UCSD-AML1 (cell line): ENCODE measurements at regions not wholly inside any gene's neighbourhood (a gene's known extent, or its start where the extent isn't known, plus 50 kb on each side); places are given as distances from the start of the nearest gene placed in this dataset.

Experiments used
- DNase-seq: peaks from one replicate; lab custom pipeline; 2025; ENCODE audit not compliant: unreplicated experiment; lab: John Stamatoyannopoulos, UW

DNA sequence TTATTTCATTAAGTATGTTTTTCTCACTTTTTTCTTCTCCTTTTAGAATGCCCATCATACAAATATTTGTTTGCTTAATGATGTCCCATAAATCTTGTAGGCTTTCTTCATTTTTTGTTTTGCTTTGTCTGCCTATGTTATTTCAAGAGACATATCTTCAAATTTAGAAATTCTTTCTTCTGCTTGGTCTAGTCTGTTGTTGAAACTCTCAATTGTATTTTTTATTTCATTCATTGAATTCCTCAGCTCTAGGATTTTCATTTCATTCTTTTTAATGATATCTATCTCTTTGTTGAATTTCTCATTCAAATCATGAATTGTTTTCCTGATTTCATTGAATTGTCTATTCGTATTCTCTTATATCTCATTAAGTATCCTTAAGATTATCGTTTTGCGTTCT is 125.1 kb upstream of the VIPR2 start:
- no peak for DNase-seq

DNA sequence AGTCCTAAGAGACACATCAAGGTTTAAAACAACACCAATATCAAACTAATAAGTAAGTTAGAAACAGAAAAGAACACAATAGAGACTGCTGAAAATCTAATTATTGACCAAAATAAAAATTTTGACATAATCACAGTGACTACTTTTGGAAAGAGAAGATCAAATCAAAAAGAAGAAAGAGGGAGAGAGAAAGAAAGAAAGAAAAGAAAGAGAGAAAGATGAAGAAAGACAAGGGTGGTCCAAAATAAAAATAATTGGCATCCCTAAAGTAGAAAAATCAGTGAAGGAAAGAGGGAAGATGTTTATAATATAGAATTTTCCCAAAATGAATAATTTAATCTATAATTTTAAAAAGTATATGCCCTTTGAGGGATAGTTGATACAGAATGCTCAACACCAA is 118.8 kb upstream of the VIPR2 start:
- no peak for DNase-seq

DNA sequence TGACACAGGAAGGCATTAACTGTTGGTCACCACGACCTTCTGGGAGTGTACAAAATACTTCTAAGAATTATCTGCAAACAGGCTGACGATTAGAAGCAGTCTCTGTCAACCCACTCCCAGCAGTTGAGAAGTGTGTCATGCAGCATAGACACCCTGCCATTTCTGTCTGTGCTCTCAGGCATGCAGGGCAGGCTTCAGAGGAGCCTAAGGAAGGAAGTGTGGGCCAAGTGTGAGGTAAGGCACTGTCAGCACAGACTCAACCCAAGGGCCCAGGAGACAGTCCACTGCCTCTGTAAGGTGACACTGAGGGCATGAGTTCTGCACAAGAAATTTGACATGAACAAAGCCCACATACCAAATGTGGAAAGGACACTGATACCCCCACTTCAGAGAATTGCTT is 109.0 kb upstream of the VIPR2 start:
- DNase-seq = no peak

DNA sequence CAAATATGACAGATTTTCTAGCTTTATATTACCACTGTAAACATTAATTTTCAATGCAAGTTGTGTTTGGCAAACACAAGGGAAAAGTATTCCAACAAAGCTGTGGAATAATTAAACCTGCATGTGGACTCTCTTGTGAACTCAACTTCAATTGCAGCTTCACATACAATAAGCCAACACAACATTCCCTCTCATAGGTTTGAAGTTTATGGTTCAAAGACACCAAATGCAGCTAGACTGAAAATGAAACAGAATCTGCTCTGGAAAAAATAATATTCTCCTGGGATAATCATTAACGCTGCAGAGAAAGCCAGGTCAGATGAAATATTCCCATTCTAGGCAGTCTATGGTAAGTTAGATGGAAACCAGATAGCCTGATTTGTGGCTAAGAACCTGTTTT is 105.8 kb upstream of the VIPR2 start:
- DNase-seq = no peak

DNA sequence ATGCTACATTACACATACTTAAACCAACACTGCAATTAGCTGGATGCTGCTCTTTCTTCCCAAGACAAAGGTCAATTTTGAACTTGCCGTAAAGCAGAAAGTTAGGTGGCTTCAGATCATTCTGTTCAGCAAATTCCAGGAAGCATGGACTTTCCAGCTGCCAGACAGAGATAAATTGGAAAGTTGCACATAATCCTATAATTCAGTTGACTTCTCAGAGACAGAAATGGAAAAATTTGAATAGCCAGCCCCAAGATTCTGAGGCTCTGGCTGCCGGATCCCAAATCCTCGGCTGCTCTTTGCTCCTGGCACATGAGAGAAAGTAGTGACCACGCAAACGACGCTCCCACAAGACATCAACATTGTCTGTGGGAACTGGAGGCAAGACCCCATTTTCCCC is 105.0 kb upstream of the VIPR2 start:
- no peak for DNase-seq

DNA sequence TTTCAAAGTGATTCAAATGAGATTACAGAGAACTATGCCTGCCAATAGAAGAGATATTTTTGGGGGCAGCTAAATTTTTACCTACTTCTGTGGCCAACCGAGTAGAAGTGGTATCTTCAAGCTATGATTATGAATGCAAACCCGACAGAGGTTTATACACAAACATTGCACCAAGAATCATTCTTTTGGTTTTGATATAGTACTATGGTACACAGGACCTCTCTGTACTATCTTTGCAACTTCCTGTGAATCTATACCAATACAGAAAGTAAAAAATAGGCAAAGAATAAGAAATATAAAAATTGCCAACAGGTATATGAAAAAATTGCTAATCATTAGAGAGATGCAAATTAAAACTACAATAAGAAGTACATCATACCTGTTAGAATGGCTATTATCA is 103.2 kb upstream of the VIPR2 start:
- DNase-seq = no peak

DNA sequence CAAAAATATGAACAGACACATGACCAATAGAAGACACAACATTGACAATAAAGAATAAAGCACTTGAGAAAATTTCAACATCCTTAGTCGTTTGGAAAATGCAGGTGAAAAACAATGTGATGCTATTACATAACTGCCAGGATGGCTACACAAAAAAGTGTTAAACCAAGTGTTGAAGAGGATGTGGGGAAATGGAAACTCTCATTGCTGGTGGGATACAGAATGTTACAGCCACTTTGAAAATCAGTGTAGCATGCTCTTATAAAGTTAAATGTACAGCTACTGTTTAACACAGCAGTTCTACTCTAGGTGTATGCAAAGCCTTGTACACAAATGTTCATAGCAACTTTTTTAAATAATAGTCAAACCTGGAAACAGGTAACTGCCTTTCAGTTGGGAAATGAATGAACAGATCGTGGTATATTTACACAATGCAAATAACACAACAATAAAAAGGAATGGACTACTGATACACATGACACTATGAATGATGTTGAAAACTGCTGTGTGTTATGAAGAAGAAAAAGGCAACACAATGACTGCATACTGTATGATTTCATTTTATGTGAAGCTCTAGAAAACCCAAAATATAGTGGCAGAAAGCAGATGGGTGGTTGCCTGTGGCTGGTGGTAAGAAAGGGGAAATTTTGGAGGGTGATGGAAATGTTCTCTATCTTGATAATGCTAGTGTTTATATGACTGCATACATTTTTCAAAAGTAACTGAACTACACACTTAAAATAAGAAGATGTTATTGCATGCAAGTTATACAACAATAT is 102.2 kb upstream of the VIPR2 start:
- DNase-seq = no peak

DNA sequence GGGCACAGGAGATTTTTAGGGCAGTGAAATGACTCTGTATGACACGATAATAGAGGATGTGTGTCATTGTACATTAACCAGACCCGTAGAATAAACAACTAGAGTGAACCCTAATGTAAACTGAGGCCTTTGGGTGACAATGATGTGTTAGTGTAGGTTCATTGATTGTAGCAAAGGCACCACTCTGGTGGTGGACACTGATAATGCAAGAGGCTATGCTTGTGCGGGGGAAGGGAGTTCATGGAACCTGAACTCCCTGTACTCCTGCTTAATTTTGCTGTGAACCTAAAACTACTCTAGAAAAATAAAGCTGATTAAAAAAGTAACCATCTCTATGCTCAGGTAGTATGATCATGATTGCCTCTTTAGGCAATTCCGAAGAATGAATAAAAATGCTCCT is 96.3 kb upstream of the VIPR2 start:
- no peak for DNase-seq

DNA sequence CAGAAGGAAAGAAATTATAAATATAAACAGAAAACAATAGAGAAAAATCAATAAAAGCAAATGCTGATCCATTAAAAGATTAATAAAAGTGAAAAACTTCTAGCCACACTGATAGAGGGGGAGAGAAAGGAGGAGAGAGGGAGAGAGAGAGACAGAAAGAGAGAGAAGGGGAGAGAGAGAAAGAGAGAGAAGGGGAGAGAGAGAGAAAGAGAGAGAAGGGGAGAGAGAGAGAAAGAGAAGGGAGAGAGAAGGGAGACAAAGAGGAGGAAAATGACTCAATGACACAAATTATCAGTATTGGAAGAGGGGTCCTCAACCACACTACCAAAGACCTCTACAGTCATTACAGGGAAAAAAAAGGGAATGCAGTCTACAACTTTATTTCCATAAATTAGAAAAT is 94.4 kb upstream of the VIPR2 start:
- DNase-seq = no peak

DNA sequence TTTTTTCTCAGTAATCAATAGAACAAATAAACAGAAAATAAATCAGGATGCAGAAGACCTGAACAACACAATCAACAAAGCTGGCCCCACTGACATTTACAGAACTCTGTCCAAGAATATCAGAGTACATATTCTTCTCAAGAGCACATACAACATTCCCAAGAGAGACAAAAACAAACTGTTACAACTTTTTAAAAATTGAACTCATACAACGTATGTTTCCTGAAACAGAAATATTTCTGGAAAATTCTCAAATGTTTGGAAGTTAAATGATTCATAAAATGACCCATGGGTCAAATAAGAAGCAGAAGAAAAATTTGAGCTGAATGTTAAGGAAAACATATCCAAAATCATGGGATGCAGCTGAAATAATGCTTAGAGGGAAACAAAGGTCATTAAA is 93.9 kb upstream of the VIPR2 start:
- DNase-seq = no peak

DNA sequence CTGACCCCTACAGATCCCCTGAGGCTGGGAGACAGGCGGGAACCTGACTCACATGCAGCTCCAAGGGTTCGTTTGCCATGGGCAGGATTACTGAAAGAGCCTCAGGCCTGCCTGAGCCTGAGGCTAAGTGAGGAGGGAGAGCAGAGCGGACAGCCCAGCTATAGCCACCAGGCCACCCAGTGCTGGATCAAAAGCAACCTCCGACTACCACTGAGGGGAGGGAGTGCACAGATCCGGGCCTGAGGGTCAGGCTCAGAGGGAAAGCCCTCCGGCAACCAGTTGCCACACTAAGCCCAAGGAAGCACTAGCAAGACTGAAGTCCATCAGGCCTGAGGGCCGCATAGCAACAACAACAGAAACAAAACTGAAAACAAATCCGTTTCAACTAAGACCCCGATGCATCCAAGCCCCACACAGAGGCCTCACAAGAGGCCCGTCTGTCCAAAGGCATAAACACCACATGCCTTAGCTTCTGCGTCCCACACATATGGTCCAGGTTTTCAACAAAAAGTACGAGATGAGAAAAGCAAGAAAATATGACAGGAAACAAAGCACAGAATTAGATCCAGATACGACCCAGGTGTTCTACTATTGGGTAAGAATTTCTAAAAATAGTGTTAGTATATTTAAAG is 92.5 kb upstream of the VIPR2 start:
- no peak for DNase-seq

DNA sequence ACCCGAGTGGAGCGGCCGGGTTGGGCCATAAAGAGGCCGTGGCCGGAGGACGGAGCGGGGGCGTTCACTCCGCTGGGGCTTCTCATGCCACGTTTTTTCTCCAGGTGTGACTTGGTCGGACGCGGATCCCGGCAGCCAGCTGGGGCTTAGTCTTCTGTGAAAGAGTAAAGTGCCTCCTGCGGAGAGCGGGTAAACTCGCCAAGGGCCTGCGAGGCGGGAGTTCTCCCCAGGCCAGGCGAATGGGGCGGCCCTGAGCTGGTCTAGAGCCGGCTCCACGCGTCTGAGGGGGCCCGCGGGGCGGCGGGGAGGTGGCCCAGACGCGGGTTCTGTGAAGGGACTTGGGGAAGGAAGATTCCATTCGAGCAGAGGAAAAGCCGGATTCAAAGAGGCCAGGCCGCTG is 86.3 kb upstream of the VIPR2 start:
- DNase-seq = no peak

DNA sequence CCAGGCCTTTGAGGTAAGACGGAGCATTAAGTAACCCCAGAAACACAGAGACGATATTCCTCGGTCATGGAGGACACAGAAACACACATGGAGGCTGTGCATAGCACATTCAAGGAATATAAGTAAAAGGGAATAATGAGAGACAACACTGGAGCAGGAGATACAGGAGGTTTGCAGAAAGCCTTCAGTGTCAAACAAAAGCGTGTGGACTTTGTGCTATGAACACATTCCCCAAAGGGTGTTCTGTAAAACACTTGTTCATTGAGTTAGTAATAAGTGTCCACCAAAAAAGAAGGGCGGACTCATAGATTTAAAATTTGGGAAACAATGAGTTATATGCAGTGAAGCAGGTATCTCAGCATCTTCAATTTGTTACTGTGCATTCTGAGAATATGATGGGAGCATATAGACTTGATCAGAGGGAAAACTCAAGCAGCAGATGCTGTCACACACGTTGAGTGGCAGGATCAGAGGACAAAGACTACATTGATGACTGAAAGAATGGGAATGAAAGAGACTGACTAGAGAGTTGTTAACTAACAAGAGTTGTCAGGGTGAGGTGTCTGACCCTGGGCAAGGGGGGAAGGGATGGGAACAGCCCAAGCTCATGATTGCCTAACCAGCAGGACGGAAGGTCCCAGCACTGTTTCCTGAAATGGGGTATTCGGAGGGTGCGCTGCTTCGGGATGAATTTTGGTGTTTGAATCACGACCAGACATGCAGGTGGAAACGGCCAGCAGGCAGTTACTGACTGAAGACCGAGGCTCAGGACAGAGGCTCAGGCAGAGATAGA is 85.2 kb upstream of the VIPR2 start:
- no peak for DNase-seq

DNA sequence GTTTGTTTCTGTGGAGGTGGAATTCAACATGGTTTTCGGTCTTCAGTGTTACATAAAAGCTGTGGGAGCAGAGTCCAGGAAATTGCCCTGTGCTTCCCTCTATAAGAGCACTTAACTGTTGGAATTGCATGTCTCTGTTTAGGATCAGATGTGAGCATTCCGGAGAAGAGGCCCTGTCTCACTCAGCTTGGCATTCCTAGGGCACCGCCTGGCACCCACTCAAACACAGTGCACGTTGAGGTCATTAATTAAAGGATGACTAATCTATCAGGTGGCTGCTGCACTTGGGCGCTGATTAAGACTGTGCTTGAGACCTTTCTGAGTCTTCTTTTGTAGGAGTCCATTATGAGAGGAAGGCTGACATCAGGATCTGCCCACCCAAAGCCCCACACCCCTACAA is 82.8 kb upstream of the VIPR2 start:
- DNase-seq = no peak

DNA sequence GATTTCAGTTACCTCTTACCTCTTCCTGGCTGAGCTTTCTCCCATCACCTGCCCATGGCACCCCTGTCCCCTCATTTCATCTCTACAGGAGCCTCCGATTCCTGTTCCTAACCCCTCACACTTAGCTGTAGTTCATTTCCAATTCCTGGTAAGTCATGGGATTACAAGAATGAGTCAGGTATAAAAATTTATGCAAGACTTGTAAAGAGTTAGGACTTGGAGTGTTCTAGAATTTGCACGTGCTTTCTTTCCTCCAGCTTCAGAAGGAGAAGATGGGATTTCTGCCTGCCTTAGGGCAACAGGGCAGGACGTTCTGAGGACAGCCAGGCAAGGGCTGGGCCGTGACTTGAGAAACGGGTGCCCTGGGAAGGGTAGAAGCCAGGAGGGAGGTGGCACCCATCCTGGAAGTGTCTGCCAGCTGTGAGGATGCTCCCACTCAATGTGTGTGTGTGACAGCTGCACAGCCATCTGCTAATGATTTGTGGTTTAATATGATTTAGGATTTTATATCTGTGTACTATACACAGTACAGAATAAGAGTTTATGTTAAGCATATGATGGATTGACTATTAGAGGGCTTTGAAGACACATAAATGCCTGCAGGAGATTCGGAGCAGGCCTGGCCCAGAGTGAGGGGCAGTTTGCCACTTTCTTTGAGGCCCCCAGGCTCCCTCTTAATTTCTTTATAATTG is 81.5 kb upstream of the VIPR2 start:
- no peak for DNase-seq

DNA sequence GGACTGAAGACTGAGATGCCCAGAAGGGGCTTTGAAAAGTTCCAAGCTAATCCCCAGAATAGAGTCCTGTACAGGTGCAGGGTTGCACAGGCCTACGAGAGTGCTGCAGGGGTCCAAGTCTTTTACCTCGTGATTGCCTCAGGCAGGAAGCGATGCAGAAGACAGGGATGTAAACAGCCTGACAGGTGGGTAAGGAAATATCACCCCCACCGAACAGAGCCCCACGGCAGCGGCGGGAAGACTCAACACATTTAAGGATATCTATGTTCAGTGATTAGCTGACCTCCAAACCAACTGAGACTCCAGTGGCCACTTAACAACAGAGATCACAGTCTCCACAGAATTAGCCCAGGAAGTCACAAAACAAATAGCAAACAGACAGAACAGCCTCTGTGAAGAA is 73.9 kb upstream of the VIPR2 start:
- no peak for DNase-seq

DNA sequence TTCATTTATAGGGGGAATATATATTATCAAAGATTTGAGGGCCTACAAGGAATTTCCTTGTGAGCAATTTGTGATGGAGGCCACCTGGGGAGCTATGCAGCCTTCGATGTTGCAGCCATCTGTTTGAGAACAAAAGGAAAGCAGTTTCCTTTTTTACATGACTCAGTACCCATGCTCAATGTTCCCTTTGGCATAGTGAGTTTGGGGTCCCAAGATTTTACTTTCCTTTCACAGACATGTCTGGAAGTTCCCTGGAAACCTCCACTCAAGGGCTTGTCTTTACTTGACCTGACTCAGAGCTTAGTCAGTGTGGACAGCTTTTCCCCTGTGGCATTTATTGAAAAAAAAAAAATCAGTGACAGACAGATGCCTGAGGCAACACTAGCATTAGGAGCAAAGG is 73.5 kb upstream of the VIPR2 start:
- DNase-seq = no peak

DNA sequence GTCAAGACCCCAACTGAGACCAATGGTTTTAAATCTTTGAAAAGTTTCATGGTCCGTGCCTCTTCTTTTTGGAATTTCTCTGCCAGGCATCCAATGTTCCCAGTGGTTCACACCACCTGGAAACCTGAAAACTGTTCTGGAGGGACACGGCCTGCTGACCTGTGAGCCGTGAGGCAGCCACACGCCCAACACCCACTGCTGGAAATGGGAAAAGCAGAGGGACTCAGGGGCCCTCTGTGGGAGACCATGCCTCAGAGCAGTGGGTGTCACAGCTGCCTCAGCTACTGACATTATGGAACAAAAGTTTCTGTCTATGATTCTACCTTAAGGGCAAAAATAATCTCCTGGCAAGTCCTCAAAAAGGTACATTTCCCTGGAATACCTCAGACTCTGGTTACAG is 70.4 kb upstream of the VIPR2 start:
- DNase-seq = no peak

DNA sequence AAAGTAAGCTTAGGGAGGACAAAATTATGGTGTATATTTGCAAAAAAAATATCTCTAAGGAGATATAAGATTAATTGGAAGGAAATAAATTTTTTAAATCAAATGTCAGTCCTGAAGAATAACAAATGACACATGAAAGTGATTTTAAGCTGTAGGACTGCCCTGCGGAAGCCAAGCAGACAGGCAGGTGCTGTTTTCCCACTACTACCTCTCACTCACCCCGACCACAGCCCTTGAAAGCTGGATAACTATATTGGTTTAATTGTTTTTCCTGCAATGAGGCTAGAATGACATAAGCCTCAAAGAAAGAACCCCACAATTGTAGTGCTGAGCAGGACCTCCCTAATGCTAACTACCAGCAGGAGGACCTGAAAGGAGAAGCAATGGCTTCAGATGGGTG is 68.6 kb upstream of the VIPR2 start:
- no peak for DNase-seq

DNA sequence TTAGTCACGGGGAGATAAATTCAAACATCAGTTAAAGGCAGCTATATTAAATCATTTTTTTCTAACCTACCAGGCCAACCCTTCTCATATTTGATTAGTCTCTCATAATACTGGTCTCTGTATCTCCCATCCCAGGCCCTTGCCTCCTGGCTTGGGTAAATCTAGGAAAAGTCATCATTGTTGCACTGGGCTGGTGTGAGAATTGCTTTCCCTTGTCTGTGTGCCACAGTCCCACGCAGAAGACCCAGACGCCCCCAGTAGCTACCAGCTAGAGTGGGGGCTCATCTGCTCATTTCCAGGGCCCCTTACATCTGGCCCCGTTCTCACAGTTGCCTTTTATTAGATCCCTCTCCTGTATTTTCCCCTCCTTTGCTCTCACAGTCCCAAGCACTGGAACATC is 67.6 kb upstream of the VIPR2 start:
- DNase-seq = no peak

DNA sequence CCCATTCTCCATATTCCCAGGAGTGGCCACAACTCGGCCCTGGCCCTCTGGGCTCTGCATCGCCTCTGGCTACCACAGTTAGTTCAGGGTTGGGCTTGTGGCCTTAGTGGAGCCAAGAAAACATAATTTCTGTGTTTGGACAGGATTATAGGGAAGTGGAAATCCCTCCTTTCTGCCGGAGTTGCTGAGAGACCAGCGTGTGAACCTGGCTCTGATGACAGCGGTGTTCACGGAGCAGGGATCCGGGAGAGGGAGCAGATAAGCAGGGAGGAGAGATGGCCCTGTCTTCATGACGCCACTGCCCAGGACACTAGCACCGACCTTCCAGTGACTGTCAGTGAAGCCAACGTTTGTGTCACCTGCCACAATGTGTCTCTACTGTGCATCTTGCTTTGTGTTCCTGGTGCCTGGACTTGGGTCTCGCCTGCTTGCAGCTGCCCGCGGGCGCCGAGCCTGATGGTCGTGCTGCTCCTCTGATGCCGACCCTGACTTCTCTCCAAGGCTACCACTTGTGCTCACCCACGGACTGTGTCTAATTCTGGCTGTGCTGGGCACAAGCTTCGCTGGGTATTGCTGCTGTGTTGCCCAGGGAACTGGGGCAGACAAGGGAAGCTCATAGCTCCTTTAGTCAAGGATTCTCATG is 67.0 kb upstream of the VIPR2 start:
- DNase-seq = no peak
